Fibroblast of the aortic adventitia (primary cell): ENCODE measurements at regions not wholly inside any gene's neighbourhood (a gene's known extent, or its start where the extent isn't known, plus 50 kb on each side); places are given as distances from the start of the nearest gene placed in this dataset.

Source experiments
- DNase-seq: peaks from one replicate; pipeline ENCODE4 v3.0.0-alpha.2; 2010; ENCODE audit warnings: low read depth
- H3K4me3 ChIP-seq: 2 replicates; pipeline ENCODE4 v1.5.1; 2011; ENCODE audit warnings: low read depth, mild to moderate bottlenecking, control low read depth, low read length, moderate library complexity
- CTCF ChIP-seq: IDR thresholded peaks from 2 replicates; pipeline ENCODE4 v1.5.1; 2011; ENCODE audit warnings: mild to moderate bottlenecking, low read length, control low read depth, inconsistent platforms; ENCODE audit not compliant: insufficient read depth

- H3K4me3 ChIP-seq: no peak overlapping the region
- TF ChIP-seq CTCF: no peak
- DNase-seq: no peak
Observed at GRCh38 chr6:147825848-147826247, 317.4 kb downstream of the SAMD5 start.

GRCh38 chr6:147826698-147827097 is 318.2 kb downstream of the SAMD5 start:
- TF ChIP-seq CTCF: no peak
- no peak for DNase-seq
- H3K4me3 ChIP-seq: no peak overlapping the region

- H3K4me3 ChIP-seq: no peak overlapping the region
- DNase-seq: no peak
- TF ChIP-seq CTCF: no peak
Observed at GRCh38 chr6:147829418-147829817, 320.9 kb downstream of the SAMD5 start.

- no peak overlapping the region for H3K4me3 ChIP-seq
- no peak for DNase-seq
- no peak for TF ChIP-seq CTCF
Observed at GRCh38 chr6:147829835-147830234, 321.3 kb downstream of the SAMD5 start.

DNA sequence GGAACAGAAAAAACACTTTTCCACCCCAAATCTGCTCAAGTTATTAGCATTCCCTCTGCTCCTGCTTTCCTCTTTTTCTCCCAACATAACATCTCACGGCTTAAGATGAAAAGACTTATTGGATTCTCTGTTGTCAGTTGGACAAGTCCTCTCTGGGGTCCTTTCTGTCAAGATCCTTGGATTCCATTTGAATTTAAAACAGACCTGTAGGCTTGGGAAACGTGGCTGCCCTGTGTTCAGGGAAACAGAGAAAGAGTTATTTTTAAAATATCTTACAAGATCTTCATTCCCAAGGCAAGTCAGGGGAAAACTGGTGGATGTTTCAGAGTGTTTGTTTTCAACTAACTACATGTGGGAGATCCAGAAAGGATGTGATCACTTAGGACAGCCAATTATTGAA is 322.9 kb downstream of the SAMD5 start:
- no peak for TF ChIP-seq CTCF
- no peak overlapping the region for H3K4me3 ChIP-seq

GRCh38 chr6:147833607-147834006 is 325.1 kb downstream of the SAMD5 start:
- no peak overlapping the region for H3K4me3 ChIP-seq
- TF ChIP-seq CTCF: no peak
- DNase-seq: no peak

More for the DNA sequence above, 322.9 kb downstream of the SAMD5 start:
- no peak for DNase-seq

- no peak for DNase-seq
- TF ChIP-seq CTCF: no peak
- H3K4me3 ChIP-seq: no peak overlapping the region
Observed at GRCh38 chr6:147834084-147834776, 325.7 kb downstream of the SAMD5 start.
